Upper lobe of left lung (tissue), 6 donors: ENCODE measurements at regions not wholly inside any gene's neighbourhood (a gene's known extent, or its start where the extent isn't known, plus 50 kb on each side); places are given as distances from the start of the nearest gene placed in this dataset.

ENCODE experiments used
- ATAC-seq, 2 donors: fragments of 200-7000 bp; cut with Tn5 transposase; one replicate each; pipeline ENCODE4 v1.9.1; 2022; ENCODE audit warnings: mild to moderate bottlenecking in 2 of 2, moderate library complexity in 2 of 2; ENCODE audit not compliant: low FRiP score in 2 of 2
- DNase-seq, 2 donors: peaks; one replicate each; pipeline ENCODE4 v3.0.0-alpha.2; 2019 to 2020
- H3K27ac ChIP-seq, 4 donors: fragments of 200-600 bp; sonication (generic); one replicate each; pipeline ENCODE4 v1.5.1; 2016 to 2019
- H3K27me3 ChIP-seq, 4 donors: fragments of 200-600 bp; sonication (generic); one replicate each; pipeline ENCODE4 v1.5.1; 2017 to 2019
- H3K36me3 ChIP-seq, 4 donors: fragments of 200-600 bp; sonication (generic); one replicate each; pipeline ENCODE4 v1.5.1; 2016 to 2019
- H3K4me1 ChIP-seq, 4 donors: fragments of 200-600 bp; sonication (generic); one replicate each; pipeline ENCODE4 v1.5.1; 2018 to 2019
- H3K4me3 ChIP-seq, 4 donors: fragments of 200-600 bp; sonication (generic); one replicate each; pipeline ENCODE4 v1.5.1; 2017 to 2019; ENCODE audit warnings: mild to moderate bottlenecking in 2 of 4, moderate library complexity in 1 of 4
- H3K9me3 ChIP-seq, 4 donors: fragments of 200-600 bp; sonication (generic); one replicate each; pipeline ENCODE4 v1.5.1; 2018 to 2019
- EP300 ChIP-seq, 4 donors: sonication (generic); formaldehyde crosslinking; IDR thresholded peaks; one replicate each; pipeline ENCODE4 v1.5.1; 2017; ENCODE audit warnings: antibody characterized with exemption in 4 of 4, control low read depth in 2 of 4
- POLR2A ChIP-seq, 4 donors: fragments of 450-650 bp; IDR thresholded peaks; one replicate each; pipeline ENCODE4 v1.5.1; 2016 to 2017; ENCODE audit warnings: antibody characterized with exemption in 4 of 4, mild to moderate bottlenecking in 2 of 4
- POLR2AphosphoS5 ChIP-seq, 2 donors: sonication (generic); formaldehyde crosslinking; IDR thresholded peaks; one replicate each; pipeline ENCODE4 v1.5.1; 2017; ENCODE audit warnings: antibody characterized with exemption in 2 of 2
- WGBS, 2 donors: methylation state at CpG; one replicate each; pipeline ENCODE4 v1.1.5; 2017 to 2018; 5-methylcytosine and 5-hydroxymethylcytosine counted together
- TF ChIP-seq, protein P1 (sequence below), 6 experiments: fragments of 450-650 bp in 4 of 6; fragments of 200-600 bp in 2 of 6; sonication (generic) in 2 of 6; IDR thresholded peaks; one replicate each; pipeline ENCODE4 v1.5.1; 2016 to 2019; ENCODE audit warnings: antibody characterized with exemption in 6 of 6
- donor health status: DM: no; HTN: no; CAD: no; lungs with moderate emphysema.
- donor health status: DM: no; HTN: yes; CAD: no; lungs with severe emphysema.

DNA sequence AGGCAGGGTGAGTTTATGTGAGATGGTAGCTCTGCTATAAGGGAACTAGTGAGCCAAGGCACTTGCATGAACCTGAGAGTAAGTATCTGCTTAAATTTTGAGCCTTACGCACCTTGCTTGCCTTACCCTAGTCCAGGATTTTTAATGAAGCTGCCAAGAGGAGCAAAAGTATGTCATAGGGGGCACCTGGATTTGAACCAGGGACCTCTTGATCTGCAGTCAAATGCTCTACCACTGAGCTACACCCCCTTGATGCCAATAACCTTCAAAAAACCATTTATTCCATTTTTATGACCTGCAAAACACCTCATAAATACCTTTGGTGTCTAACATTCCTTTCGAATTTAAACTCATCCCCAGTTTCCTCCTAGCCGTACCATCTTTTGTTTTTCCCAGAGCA is 88.3 kb upstream of the ACP3 start:
- Histone ChIP-seq H3K9me3 (no peaks in the 10 kb centered on the region), H3K4me1 (peaks cover 0 to 4% (median 0%) of the 10 kb centered on the region in 4 donors), H3K27ac (no peak overlapping the region), H3K4me3 (no peak overlapping the region), H3K27me3 (no peaks in the 10 kb centered on the region), H3K36me3 (no peaks in the 10 kb centered on the region)
- ATAC-seq (no peak), DNase-seq (no peak)
- TF ChIP-seq EP300 (IDR thresholded peaks at IDR 0.05) (no peak), POLR2A (IDR thresholded peaks at IDR 0.05) (no peak), POLR2AphosphoS5 (IDR thresholded peaks at IDR 0.05) (no peak)
- TF ChIP-seq, protein P1, sequence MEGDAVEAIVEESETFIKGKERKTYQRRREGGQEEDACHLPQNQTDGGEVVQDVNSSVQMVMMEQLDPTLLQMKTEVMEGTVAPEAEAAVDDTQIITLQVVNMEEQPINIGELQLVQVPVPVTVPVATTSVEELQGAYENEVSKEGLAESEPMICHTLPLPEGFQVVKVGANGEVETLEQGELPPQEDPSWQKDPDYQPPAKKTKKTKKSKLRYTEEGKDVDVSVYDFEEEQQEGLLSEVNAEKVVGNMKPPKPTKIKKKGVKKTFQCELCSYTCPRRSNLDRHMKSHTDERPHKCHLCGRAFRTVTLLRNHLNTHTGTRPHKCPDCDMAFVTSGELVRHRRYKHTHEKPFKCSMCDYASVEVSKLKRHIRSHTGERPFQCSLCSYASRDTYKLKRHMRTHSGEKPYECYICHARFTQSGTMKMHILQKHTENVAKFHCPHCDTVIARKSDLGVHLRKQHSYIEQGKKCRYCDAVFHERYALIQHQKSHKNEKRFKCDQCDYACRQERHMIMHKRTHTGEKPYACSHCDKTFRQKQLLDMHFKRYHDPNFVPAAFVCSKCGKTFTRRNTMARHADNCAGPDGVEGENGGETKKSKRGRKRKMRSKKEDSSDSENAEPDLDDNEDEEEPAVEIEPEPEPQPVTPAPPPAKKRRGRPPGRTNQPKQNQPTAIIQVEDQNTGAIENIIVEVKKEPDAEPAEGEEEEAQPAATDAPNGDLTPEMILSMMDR (IDR thresholded peaks at IDR 0.05) = no peak
- WGBS, 2 donors = 60 to 61% methylated on average over 3 of the region's 3 CpGs

DNA sequence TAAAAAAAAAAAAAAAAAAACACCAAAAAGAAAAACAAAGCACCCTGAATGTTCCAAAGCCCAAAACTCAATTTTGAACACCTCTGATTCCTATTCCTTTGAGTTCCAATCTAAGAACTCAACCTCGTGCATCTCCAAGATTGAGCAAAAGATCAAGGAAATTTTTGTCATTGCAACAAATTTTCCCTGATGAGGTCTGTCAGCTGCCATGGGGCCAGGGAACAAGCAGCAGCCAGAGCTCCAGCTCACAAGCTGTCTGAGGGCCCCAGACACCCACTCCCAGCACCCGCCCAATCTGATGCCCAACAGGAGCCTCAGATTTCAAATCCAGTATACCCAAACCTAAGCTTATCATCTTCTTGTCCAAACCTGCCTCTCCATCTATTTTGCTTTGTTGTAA is 87.6 kb upstream of the ACP3 start:
- TF ChIP-seq, protein P1 (IDR thresholded peaks at IDR 0.05) = no peak
- TF ChIP-seq POLR2A (IDR thresholded peaks at IDR 0.05) = no peak
- no peak for TF ChIP-seq EP300 (IDR thresholded peaks at IDR 0.05)
- Histone ChIP-seq H3K36me3 (no peaks in the 10 kb centered on the region), H3K27me3 (no peaks in the 10 kb centered on the region), H3K9me3 (no peaks in the 10 kb centered on the region), H3K4me1 (peaks cover 0 to 4% (median 0%) of the 10 kb centered on the region in 4 donors), H3K4me3 (no peak overlapping the region), H3K27ac (no peak overlapping the region)
- 86% methylated on average over 2 of the region's 2 CpGs for WGBS, 2 donors
- DNase-seq (no peak), ATAC-seq (no peak)

DNA sequence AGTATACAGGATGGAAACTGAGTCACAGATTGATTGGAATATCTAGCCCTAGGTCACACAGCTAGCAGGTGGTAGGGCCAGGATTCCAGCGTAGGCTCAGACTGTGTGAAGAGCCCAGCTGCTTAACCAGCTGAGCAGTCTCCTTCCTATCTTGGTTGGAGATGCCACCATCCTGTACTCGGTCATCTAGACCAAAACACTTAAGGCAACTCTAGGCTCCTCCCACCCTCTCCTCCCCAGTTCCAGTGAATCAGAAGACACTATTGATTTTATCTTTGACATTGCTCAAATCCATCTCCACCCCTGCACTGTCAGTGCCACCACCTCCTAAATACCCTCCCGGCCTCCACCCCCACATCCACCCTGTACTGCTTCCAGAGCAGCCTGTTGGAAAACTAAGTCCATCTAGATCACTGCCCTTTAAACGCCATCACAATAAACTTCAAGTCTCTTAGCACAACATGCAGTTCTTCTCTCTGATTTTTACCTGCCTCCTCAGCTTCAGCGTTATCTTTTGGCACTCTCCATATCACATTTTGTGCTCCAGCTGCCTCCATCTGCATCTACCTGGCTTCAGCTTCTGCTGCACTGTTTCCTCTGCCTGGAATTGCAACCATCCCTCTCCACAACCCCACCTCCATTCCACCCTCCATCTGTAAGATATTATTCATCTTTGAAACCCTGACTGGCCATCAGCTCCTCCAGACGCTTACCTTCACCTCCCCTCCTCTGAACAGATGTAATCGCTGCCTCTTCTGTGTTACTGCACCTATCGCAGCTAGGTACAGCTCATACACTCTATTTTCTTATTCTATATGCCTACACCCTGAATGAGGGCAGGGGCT is 86.8 kb upstream of the ACP3 start:
- H3K4me3 ChIP-seq = no peak overlapping the region
- H3K27ac ChIP-seq = no peak overlapping the region
- no peaks in the 10 kb centered on the region for H3K36me3 ChIP-seq
- 86 to 95% methylated on average over 8 of the region's 8 CpGs for WGBS, 2 donors
- no peaks in the 10 kb centered on the region for H3K27me3 ChIP-seq
- no peaks in the 10 kb centered on the region for H3K9me3 ChIP-seq
- ATAC-seq (no peak), DNase-seq (no peak)
- peaks cover 0 to 4% (median 0%) of the 10 kb centered on the region in 4 donors for H3K4me1 ChIP-seq
- TF ChIP-seq POLR2AphosphoS5 (IDR thresholded peaks at IDR 0.05) (no peak), POLR2A (IDR thresholded peaks at IDR 0.05) (no peak), EP300 (IDR thresholded peaks at IDR 0.05) (no peak)
- TF ChIP-seq, protein P1 (IDR thresholded peaks at IDR 0.05) = no peak

DNA sequence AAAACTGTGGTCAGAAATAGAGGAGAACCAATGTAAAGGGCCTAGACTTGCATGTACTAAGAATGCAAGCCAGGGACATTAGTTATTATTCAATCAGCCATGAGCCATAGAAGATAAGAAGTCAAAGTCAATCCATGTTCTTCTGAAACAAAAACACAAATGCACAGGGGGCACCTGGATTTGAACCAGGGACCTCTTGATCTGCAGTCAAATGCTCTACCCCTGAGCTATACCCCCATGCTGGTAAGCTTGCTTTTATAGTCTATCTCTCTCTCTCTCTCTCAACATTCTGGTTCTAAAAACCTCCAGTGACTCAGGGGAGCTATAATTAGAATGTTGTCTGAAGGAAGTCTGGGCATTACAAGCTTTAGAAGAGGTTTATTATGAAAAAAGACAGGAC is 85.6 kb upstream of the ACP3 start:
- TF ChIP-seq, protein P1 (IDR thresholded peaks at IDR 0.05) = no peak
- TF ChIP-seq POLR2A (IDR thresholded peaks at IDR 0.05) = no peak
- no peak for TF ChIP-seq EP300 (IDR thresholded peaks at IDR 0.05)
- no peak for TF ChIP-seq POLR2AphosphoS5 (IDR thresholded peaks at IDR 0.05)
- Histone ChIP-seq H3K27ac (no peak overlapping the region), H3K4me3 (no peak overlapping the region), H3K4me1 (peaks cover 0 to 4% (median 0%) of the 10 kb centered on the region in 4 donors), H3K9me3 (no peaks in the 10 kb centered on the region), H3K36me3 (no peaks in the 10 kb centered on the region), H3K27me3 (no peaks in the 10 kb centered on the region)
- DNase-seq = no peak
- ATAC-seq = no peak
